ENCODE measurements at regions not wholly inside any gene's neighbourhood (a gene's known extent, or its start where the extent isn't known, plus 50 kb on each side); places are given as distances from the start of the nearest gene placed in this dataset.

DNA sequence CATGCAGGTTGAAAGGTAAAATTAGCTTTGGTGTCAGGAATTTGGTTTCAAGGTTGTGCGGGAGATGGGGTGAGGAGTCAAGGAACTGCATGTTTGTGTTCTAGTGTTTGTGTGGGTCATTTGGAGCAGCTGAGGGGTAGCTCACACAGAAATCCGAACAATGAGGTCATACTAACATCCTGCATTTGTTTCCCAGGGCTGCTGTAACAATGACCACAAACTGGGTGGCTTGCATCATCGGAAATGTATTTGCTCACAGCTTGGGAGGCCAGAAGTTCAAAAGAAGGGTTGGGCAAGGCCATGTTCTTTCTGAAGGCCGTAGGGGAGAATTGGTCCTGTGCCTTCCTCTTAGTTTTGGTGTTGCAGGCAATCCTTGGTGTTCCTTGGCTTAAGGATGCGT is 287.4 kb downstream of the HAPSTR1 start:
- peaks cover 2% of the 10 kb centered on the region for H3K9me3 Mint-ChIP-seq (ENCODE audit: low read depth)
- no peak overlapping the region for H3K27ac Mint-ChIP-seq
- no peaks in the 10 kb centered on the region for H3K4me1 Mint-ChIP-seq
- ATAC-seq (no peak), DNase-seq (no peak)
- no peaks in the 10 kb centered on the region for H3K27me3 Mint-ChIP-seq
- no peak overlapping the region for H3K4me3 Mint-ChIP-seq
- no peaks in the 10 kb centered on the region for H3K36me3 Mint-ChIP-seq
- CTCF ChIA-PET = interaction anchor here (1.6 kb wide), 1 partner anchor 121 kb away, joined by 3 read pairs; no protein-coding TSS in a partner anchor

DNA sequence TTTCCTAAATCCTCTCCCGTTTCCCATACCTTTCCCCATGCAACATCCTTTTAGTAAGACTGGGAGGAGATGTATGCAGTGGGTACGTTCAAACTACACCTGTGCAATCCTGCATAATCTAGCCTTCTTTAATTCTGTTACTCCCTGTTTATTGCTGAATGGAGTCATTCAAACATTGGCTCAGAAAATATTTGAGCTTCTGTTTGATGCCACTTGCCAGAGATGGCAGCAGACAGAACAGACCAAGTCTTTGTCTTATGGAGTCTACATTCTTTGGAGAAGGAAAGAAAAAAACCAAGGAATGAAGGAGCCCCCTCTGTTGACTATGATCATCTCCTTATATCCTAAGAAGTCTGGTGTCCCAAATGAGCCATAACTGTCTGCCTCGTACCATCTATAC is 288.8 kb downstream of the HAPSTR1 start:
- Mint-ChIP-seq H3K27ac (no peak overlapping the region), H3K27me3 (no peaks in the 10 kb centered on the region), H3K4me3 (no peak overlapping the region), H3K36me3 (no peaks in the 10 kb centered on the region), H3K9me3 (ENCODE audit: low read depth) (peaks cover 2% of the 10 kb centered on the region), H3K4me1 (no peaks in the 10 kb centered on the region)
- DNase-seq = no peak
- ATAC-seq = no peak
- CTCF ChIA-PET = no interaction called here

DNA sequence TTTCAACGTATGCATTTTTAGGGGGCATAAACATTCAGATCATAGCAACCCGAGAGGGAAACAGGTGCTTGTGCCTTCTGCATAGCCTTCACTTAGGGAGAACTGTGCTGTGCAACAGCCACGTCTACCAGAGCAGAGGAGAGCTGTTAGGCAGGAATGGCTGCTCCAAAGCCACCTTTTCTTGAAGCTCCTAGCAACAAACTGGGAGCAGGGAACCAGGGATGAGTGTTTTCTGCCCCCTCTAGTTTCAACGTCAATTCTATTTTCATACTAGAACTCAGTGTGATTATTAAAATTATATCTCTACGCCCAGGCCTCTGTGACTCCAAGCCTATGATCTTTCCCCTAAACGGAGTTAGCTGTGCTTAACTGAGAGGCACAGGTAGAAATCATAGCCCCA is 290.0 kb downstream of the HAPSTR1 start:
- Mint-ChIP-seq H3K36me3 (no peaks in the 10 kb centered on the region), H3K4me3 (no peak overlapping the region), H3K4me1 (no peaks in the 10 kb centered on the region), H3K27me3 (no peaks in the 10 kb centered on the region), H3K9me3 (ENCODE audit: low read depth) (peaks cover 2% of the 10 kb centered on the region), H3K27ac (no peak overlapping the region)
- no peak for ATAC-seq
- DNase-seq = no peak
- CTCF ChIA-PET = no interaction called here

DNA sequence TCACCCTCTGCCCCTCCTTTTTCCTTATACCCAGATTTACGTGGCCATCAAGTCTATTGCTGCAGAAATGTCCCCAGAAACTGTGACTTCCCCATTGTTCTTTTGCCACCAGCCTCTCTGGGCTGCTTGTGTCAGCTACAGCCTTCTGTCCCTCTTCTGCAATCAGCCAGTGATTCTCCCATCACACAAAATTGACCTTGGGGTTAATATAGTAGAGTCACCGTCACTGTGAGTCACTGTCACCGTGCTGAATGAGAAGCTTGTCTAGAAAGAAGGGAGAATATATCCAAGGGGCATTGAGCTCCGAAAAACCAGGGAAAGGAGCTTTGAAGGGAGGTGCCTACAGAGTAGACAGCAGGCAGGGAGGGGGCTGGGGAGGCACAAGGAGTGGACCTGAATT is 290.5 kb downstream of the HAPSTR1 start:
- Mint-ChIP-seq H3K4me3 (no peak overlapping the region), H3K36me3 (no peaks in the 10 kb centered on the region), H3K4me1 (no peaks in the 10 kb centered on the region), H3K27me3 (no peaks in the 10 kb centered on the region), H3K9me3 (ENCODE audit: low read depth) (peaks cover 2% of the 10 kb centered on the region), H3K27ac (no peak overlapping the region)
- DNase-seq (no peak), ATAC-seq (no peak)
- CTCF ChIA-PET = no interaction called here

DNA sequence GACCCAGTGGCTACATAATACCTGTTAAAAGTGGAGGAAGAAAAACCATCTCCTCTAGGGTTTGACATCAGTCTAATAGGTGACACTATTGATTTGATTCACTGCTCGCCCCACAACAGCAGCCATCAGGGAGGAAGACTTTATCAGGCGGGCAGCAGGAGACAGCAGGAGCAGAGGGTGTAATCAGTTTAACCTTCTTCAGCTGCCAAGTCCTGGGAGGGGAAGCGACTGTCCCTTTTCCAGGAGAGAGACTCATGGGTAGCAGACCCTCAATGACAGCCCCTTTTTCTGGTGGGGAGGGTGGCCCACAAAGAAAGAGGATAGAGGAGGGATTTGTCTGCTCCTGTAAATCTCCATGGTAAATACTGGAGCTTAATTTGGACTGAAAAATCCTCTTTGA is 291.8 kb downstream of the HAPSTR1 start:
- Mint-ChIP-seq H3K27ac (no peak overlapping the region), H3K36me3 (no peaks in the 10 kb centered on the region), H3K4me1 (no peaks in the 10 kb centered on the region), H3K27me3 (no peaks in the 10 kb centered on the region), H3K4me3 (no peak overlapping the region), H3K9me3 (ENCODE audit: low read depth) (peaks cover 8% of the 10 kb centered on the region)
- ATAC-seq (no peak), DNase-seq (no peak)
- CTCF ChIA-PET = no interaction called here

DNA sequence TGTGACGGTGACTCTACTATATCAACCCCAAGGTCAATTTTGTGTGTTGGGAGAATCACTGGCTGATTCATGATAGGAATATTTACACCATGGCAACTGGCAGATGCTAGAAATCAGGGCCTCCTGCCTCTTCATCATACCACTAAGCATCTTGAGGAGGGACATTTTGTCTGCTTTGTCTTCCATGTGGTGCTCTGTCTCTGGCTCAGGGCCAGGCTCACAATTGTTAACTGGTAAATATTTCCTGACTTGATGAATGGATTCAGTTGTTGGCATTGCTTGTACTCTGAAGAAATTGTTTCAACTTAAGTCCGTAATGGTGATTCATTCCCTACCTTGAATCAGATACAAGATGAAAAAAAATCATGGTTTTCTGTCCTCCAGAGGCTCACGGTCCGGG is 292.7 kb downstream of the HAPSTR1 start:
- ATAC-seq = no peak
- DNase-seq = no peak
- H3K4me3 Mint-ChIP-seq = no peak overlapping the region
- peaks cover 8% of the 10 kb centered on the region for H3K9me3 Mint-ChIP-seq (ENCODE audit: low read depth)
- H3K27ac Mint-ChIP-seq = no peak overlapping the region
- CTCF ChIA-PET = no interaction called here
- H3K36me3 Mint-ChIP-seq = no peaks in the 10 kb centered on the region
- H3K27me3 Mint-ChIP-seq = no peaks in the 10 kb centered on the region
- H3K4me1 Mint-ChIP-seq = no peaks in the 10 kb centered on the region

DNA sequence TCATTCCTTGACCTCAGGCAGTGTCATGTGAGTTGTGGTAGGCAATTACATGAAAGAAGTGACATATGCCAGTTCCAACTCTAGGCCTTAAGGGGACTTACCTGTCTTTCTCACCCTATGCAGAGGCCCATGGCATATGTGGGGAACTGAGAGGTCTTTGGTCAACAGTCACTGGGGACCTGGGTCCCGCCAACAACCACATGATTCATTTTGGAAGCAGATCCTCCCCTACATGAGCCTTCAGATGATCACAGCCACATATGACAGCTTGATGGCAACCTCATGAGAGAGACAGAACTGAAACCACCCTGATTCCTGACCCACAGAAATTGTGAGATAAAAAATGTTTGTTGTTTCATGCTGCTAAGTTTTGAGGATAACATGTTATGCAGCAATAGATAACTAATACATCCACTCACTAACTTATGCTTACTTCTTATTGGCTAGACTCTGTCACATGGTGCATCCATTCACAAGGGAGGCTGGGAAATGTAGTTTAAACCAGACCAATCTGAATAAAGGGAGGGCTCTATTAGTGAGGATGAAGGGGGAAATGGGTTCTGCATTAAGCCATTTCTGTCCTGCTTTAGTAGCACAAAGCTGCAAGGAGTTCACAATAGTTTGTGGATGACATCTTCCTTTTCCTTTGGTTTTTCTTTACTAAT is 298.2 kb downstream of the HAPSTR1 start:
- DNase-seq (no peak), ATAC-seq (no peak)
- H3K27me3 Mint-ChIP-seq = no peaks in the 10 kb centered on the region
- H3K4me1 Mint-ChIP-seq = no peaks in the 10 kb centered on the region
- peaks cover 5% of the 10 kb centered on the region for H3K9me3 Mint-ChIP-seq (ENCODE audit: low read depth)
- CTCF ChIA-PET = no interaction called here
- H3K4me3 Mint-ChIP-seq = no peak overlapping the region
- H3K36me3 Mint-ChIP-seq = no peaks in the 10 kb centered on the region
- no peak overlapping the region for H3K27ac Mint-ChIP-seq

DNA sequence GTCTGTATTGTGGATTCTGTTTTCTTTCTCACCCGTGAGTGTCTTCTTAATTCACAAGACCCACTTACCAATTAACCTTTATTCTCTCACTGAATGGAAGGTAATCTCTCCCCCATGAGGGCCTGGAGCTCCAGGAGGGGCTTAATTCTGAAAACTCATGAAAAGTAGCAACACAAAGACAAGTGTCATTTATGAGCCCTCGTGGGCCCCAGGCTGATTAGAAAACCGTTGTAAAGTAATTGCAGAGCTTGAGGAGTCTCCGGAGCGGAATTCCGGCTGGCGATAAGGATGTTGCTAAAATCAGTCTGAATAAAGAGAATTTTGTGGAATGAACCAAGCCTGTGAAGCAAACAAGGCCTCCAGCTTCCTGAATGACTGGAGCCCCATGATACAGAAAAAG is 301.5 kb downstream of the HAPSTR1 start:
- Mint-ChIP-seq H3K4me3 (no peak overlapping the region), H3K27me3 (no peaks in the 10 kb centered on the region), H3K9me3 (ENCODE audit: low read depth) (peaks cover 2% of the 10 kb centered on the region), H3K36me3 (no peaks in the 10 kb centered on the region), H3K4me1 (no peaks in the 10 kb centered on the region), H3K27ac (no peak overlapping the region)
- CTCF ChIA-PET = no interaction called here
- DNase-seq (no peak), ATAC-seq (no peak)

DNA sequence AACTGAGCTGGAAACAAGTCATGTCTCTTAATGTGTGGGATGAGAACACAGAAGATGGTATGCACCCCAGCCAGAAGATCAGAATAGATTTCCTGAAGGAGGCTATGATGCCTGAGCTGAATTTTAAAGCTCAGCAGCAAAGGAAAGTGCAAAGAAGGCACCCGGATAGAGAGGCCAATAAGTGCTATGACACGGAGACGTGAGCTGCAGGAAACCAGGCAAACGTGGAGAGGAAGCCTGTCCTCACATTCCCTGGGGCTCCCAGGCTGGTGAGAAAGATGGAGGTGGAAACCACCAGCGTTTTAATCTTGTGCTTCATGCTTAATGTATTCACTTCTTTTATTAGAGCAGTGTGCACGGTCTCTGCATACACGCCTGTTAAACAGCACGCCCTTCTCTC is 302.1 kb downstream of the HAPSTR1 start:
- Mint-ChIP-seq H3K27me3 (no peaks in the 10 kb centered on the region), H3K4me1 (no peaks in the 10 kb centered on the region), H3K27ac (no peak overlapping the region), H3K9me3 (ENCODE audit: low read depth) (no peaks in the 10 kb centered on the region), H3K4me3 (no peak overlapping the region), H3K36me3 (no peaks in the 10 kb centered on the region)
- CTCF ChIA-PET = no interaction called here
- DNase-seq (no peak), ATAC-seq (no peak)

DNA sequence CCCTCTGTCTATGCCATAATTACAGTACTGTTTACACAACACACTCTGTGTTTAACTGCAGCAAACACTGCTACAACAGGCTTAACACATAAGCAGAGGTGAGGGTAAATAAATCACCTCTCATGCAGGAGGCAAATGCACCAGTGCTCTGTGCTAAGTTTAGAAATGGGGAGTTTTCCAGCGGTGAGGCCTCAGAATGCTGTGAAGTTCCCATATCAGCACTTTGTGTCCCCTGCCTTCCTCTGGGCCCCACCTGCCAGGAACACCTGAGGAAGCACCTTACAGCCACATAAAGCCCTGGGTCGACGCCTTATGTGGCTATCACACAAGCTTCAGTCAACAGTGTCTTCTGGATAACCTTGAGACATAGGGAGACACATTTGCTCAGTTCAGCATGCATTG is 304.5 kb downstream of the HAPSTR1 start:
- no peaks in the 10 kb centered on the region for H3K27me3 Mint-ChIP-seq
- DNase-seq = no peak
- CTCF ChIA-PET = no interaction called here
- no peak overlapping the region for H3K4me3 Mint-ChIP-seq
- ATAC-seq = no peak
- no peaks in the 10 kb centered on the region for H3K9me3 Mint-ChIP-seq (ENCODE audit: low read depth)
- no peaks in the 10 kb centered on the region for H3K36me3 Mint-ChIP-seq
- no peak overlapping the region for H3K27ac Mint-ChIP-seq
- H3K4me1 Mint-ChIP-seq = no peaks in the 10 kb centered on the region

DNA sequence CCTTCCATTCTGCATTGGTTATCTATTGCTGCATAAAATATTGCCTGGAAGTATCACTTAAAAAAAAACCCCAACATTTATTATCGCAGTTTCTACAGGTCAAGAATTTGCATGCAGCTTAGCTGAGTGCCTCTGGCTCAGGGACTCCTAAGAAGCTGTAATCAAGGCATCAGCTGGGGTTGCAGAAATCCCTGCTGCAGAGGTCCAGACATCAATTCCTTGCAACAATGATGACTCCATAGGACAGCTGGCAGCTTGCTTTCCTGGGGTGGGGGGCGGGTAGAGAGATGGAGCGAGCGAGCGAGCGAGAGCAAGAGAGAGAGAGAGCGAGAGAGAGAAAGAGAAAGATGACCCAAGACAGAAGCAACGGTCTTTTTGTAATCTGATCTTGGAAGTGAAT is 308.1 kb downstream of the HAPSTR1 start:
- Mint-ChIP-seq H3K9me3 (ENCODE audit: low read depth) (peaks cover under 1% of the 10 kb centered on the region), H3K36me3 (no peaks in the 10 kb centered on the region), H3K4me1 (no peaks in the 10 kb centered on the region), H3K27me3 (no peaks in the 10 kb centered on the region), H3K27ac (no peak overlapping the region), H3K4me3 (no peak overlapping the region)
- CTCF ChIA-PET = no interaction called here
- DNase-seq (no peak), ATAC-seq (no peak)

DNA sequence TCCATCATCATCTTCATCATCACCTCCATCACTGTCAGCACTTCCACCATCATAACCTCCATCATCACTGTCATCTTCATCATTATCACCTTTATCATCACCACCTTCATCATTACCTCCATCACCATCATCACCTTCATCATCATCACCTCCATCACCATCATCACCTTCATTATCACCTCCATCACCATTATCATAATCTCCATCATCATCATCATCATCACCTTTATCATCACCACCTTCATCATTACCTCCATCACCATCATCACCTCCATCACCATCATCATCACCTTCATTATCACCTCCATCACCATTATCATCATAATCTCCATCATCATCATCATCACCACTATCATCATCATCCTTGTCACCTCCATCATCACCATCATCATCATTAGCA is 309.7 kb downstream of the HAPSTR1 start:
- CTCF ChIA-PET = no interaction called here
- H3K36me3 Mint-ChIP-seq = no peaks in the 10 kb centered on the region
- no peak overlapping the region for H3K4me3 Mint-ChIP-seq

DNA sequence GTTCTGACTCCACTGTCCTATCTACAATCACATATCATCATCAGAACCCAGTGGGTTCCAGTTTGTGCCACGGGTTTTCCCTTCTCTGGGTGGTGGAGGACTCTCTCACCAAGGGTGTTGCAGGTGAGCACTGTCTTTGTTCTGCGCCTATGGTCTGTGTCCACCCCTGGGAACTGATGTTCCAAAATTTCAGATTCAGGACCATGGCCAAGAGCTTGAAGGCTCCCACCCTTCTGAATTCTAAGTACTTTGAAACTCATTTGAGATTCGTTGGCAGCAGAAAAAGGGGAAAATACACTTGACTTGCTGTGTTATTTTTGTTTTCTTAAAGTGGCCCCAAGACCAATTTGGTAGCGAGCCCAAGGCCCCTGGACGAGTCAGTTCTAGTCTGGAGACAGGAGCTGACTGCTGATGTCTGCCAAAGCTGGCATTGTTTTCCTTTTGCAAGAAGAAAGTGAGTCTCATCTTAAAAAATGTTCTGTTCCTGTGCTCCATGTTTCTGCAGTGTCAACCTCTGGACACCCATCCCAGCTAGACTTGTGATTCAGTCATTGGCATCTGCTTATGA is 310.9 kb downstream of the HAPSTR1 start:
- CTCF ChIA-PET = no interaction called here
- no peak overlapping the region for H3K27ac Mint-ChIP-seq
- H3K4me3 Mint-ChIP-seq = no peak overlapping the region
- DNase-seq = no peak
- no peaks in the 10 kb centered on the region for H3K4me1 Mint-ChIP-seq
- no peaks in the 10 kb centered on the region for H3K36me3 Mint-ChIP-seq
- no peaks in the 10 kb centered on the region for H3K27me3 Mint-ChIP-seq
- no peak for ATAC-seq
- H3K9me3 Mint-ChIP-seq (ENCODE audit: low read depth) = peaks cover 4% of the 10 kb centered on the region

More for the DNA sequence above, 309.7 kb downstream of the HAPSTR1 start:
- Mint-ChIP-seq H3K4me1 (no peaks in the 10 kb centered on the region), H3K9me3 (ENCODE audit: low read depth) (peaks cover 4% of the 10 kb centered on the region), H3K27ac (no peak overlapping the region), H3K27me3 (no peaks in the 10 kb centered on the region)
- ATAC-seq (no peak), DNase-seq (no peak)

DNA sequence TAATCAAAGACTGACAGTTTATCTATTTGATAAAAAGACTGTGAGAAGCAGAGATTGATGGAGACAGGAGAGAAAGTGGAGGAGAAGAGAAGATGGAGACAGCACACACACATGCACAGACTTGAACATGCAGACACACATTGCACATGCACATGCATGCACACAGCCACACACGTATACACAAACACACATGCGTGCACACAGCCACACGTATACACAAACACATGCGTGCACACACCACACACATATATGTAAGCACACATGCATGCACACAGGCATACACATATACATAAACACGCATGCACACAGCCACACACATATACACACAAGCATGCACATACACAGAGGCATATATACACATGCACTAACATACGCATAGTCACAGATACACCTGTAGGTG is 313.4 kb downstream of the HAPSTR1 start:
- Mint-ChIP-seq H3K36me3 (no peaks in the 10 kb centered on the region), H3K9me3 (ENCODE audit: low read depth) (peaks cover 4% of the 10 kb centered on the region), H3K27ac (no peak overlapping the region), H3K4me1 (no peaks in the 10 kb centered on the region), H3K27me3 (no peaks in the 10 kb centered on the region), H3K4me3 (no peak overlapping the region)
- CTCF ChIA-PET = no interaction called here
- ATAC-seq = no peak
- DNase-seq = no peak

All from activated CD8-positive, alpha-beta memory T cell treated with anti-CD3 and anti-CD28 coated beads, Interleukin-2, amount 10 ng/mL, durations not matched to agents 7 days and 5 days (primary cell).